Stomach (tissue), 4 donors: ENCODE measurements at regions not wholly inside any gene's neighbourhood (a gene's known extent, or its start where the extent isn't known, plus 50 kb on each side); places are given as distances from the start of the nearest gene placed in this dataset.

Experiments
- CTCF ChIP-seq, 7 experiments: fragments of 450-650 bp in 4 of 7; fragments of 200-600 bp in 3 of 7; sonication (generic) in 3 of 7; IDR thresholded peaks; one replicate each; pipeline ENCODE4 v1.5.1; 2016 to 2019; ENCODE audit warnings: antibody characterized with exemption in 7 of 7, control low read depth in 2 of 7, mild to moderate bottlenecking in 1 of 7
- EP300 ChIP-seq: sonication (generic); formaldehyde crosslinking; IDR thresholded peaks from one replicate; pipeline ENCODE4 v1.6.1; 2017; ENCODE audit warnings: antibody characterized with exemption
- POLR2A ChIP-seq, 4 donors: fragments of 450-650 bp; IDR thresholded peaks; one replicate each; pipeline ENCODE4 v1.6.1; 2016; ENCODE audit warnings: antibody characterized with exemption in 4 of 4, control low read depth in 2 of 4, mild to moderate bottlenecking in 1 of 4, moderate library complexity in 1 of 4
- POLR2AphosphoS5 ChIP-seq, 3 donors: sonication (generic); formaldehyde crosslinking; IDR thresholded peaks; one replicate each; pipeline ENCODE4 v1.6.1; 2016; ENCODE audit warnings: antibody characterized with exemption in 3 of 3

GRCh38 chr11:115912484-115912945 lies 408.3 kb upstream of the CADM1 start:
- TF ChIP-seq POLR2AphosphoS5 (IDR thresholded peaks at IDR 0.05), result no peak
- TF ChIP-seq CTCF (IDR thresholded peaks at IDR 0.05), result no peak
- no peak for TF ChIP-seq POLR2A (IDR thresholded peaks at IDR 0.05)
- no peak for TF ChIP-seq EP300
